Stimulated activated CD8-positive, alpha-beta memory T cell treated with anti-CD3 and anti-CD28 coated beads, Interleukin-12 subunit alpha, Interleukin-12 subunit beta, amount 100 ng/mL, for 24 hours (primary cell): ENCODE measurements at regions not wholly inside any gene's neighbourhood (a gene's known extent, or its start where the extent isn't known, plus 50 kb on each side); places are given as distances from the start of the nearest gene placed in this dataset.

Experiments used
- DNase-seq: peaks from one replicate; pipeline ENCODE4 v3.0.0-alpha.2; 2020; ENCODE audit errors: extremely low read depth

- no peak for DNase-seq
These were observed 200.5 kb upstream of the POU3F2 start for GRCh38 chr6:98633886-98634285.

- DNase-seq, result no peak
These were observed 199.8 kb upstream of the POU3F2 start for GRCh38 chr6:98634569-98634968.

GRCh38 chr6:98635191-98635590 lies 199.2 kb upstream of the POU3F2 start:
- DNase-seq, result no peak

GRCh38 chr6:98636941-98637340 lies 197.4 kb upstream of the POU3F2 start:
- DNase-seq, result no peak

GRCh38 chr6:98639089-98639635 lies 195.2 kb upstream of the POU3F2 start:
- DNase-seq, result no peak

- DNase-seq, result no peak
These were observed 194.0 kb upstream of the POU3F2 start for GRCh38 chr6:98640366-98640765.

- DNase-seq, result no peak
These were observed 192.2 kb upstream of the POU3F2 start for GRCh38 chr6:98641949-98642719.

GRCh38 chr6:98644063-98644462 lies 190.3 kb upstream of the POU3F2 start:
- no peak for DNase-seq

GRCh38 chr6:98648211-98648914 lies 186.0 kb upstream of the POU3F2 start:
- no peak for DNase-seq

- no peak for DNase-seq
These were observed 183.4 kb upstream of the POU3F2 start for GRCh38 chr6:98650941-98651340.

- DNase-seq, result no peak
These were observed 181.2 kb upstream of the POU3F2 start for GRCh38 chr6:98653179-98653578.

- DNase-seq, result no peak
These were observed 176.6 kb upstream of the POU3F2 start for GRCh38 chr6:98657764-98658163.

- no peak for DNase-seq
These were observed 165.0 kb upstream of the POU3F2 start for GRCh38 chr6:98669371-98669770.

- DNase-seq, result no peak
These were observed 164.2 kb upstream of the POU3F2 start for GRCh38 chr6:98670045-98670746.

- no peak for DNase-seq
These were observed 161.5 kb upstream of the POU3F2 start for GRCh38 chr6:98672681-98673475.

GRCh38 chr6:98678481-98678880 lies 155.9 kb upstream of the POU3F2 start:
- no peak for DNase-seq

GRCh38 chr6:98686008-98686601 lies 148.3 kb upstream of the POU3F2 start:
- DNase-seq, result no peak

- DNase-seq, result no peak
These were observed 146.6 kb upstream of the POU3F2 start for GRCh38 chr6:98687752-98688151.

GRCh38 chr6:98695091-98695801 lies 139.1 kb upstream of the POU3F2 start:
- DNase-seq, result no peak

GRCh38 chr6:98711380-98711779 lies 123.0 kb upstream of the POU3F2 start:
- no peak for DNase-seq

- DNase-seq, result no peak
These were observed 118.0 kb upstream of the POU3F2 start for GRCh38 chr6:98716341-98716740.
